CD4-positive, alpha-beta T cell treated with Interleukin-17A for 1 hour (primary cell): ENCODE measurements at regions not wholly inside any gene's neighbourhood (a gene's known extent, or its start where the extent isn't known, plus 50 kb on each side); places are given as distances from the start of the nearest gene placed in this dataset.

ENCODE experiments used
- DNase-seq: peaks from one replicate; pipeline ENCODE4 v3.0.0-alpha.2; 2020

DNA sequence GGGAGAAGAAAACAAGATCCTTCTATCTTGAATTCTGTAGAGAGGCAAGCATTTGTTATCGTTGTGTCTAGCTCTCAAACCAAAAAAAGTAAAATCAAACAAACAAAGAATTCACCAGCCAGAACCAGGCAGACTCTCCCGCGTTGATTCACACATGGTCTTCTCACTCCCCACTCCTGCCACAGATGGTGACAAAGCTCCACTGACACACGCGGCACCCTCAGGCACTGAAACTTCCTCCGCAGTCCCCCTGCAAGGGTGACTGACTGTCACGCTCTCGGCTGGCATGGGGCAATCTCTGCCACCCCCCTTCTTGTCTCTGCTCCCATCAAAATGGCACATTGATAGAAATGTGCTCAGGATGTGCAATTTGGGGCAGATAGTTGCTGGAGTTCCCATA lies 304.9 kb downstream of the DHX15 start:
- DNase-seq: no peak

DNA sequence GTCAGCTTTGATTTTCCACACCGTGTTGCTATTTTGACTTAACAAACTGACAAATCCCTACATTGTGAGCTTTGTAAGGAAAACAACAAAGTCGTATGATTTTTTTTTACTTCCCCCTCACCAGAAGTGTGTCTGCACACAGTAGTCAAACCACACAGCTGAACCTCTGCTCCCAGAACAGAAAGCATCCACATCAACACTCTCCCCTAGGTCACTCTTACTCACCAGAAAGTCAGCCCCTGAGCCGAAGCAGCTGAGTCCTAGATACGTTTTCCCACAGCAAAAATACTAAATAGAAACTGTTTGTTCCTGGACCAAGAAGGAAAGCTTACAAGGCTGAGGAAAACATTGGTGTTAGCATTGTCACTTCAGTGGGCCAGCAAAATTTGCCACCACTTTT lies 305.7 kb downstream of the DHX15 start:
- DNase-seq: no peak

DNA sequence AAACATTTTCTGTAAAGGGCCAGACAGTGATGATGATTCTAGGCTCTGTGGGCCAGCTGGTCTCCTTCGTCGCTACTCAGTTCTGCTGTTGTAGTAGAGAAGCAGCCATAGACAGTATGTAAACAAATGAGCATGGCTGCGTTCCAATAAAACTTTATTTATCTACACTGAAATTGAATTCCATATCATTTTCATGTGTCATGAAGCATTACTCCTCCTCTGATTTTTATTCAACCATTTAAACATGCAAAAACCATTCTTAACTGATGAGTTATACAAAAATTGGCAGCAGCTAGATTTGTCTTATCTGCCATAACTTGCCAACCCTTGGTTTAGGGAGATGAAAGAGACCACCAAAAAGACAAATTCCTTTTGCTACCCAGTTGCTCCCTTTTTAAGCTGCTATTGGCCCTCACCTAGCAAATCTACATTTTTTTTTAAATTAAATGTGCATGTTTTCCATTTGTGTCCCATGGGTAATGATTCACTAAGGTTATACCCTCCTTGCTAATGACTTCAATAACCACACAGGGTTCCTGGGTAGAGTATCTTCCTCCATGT lies 309.9 kb downstream of the DHX15 start:
- DNase-seq: no peak

DNA sequence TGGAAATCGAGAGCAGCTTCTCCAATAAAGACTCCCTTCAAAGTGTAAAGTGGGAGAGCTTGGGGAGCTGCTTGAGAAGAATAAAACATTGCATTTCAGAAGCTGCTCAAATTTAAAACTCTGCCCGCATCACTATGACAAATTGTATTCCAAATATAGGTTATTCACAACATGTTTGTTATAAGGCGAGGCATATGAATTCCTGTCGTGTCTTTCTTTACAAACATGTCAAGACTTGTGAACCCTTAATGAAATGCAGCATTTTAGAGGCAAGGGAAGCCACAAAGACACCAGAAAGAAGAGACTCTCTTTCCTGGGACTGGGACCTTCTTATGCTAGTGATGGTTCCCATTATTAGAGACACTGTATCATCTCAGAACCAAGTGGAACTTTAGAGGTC lies 311.2 kb downstream of the DHX15 start:
- DNase-seq: no peak

DNA sequence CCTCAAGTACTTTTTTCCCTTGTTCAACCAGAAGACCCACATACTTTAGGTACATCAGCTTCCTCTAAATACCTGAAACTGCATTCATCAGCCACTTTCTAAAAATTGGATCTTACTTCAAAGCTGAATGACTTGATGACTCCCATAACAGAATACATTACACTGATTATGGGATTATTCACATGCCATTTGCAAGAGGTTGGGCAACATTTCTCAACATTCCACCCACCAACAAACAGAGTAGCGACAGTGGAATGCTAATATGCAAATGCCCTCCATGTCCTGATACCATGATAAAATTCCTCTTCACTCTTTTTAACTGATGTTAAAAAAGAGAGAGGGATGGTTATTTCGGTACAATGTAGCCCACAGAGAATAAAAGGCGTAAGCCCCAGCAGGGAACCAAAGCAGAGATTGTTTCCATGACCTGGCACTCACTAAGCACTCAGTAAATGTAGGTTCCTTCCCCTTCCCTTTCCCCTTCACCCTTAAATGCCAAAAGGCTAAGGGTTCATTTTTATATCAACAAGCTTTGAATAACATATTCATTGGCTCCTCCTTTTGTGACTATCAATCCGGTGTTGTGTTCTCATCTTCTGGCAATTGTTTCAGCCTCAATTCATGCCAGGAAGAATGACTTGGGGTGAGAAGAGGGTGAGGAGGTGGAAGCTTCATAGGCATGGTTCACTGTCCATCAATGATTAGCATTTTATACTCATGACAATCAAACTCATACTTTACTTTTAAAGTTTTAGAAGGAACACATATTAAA lies 317.2 kb downstream of the DHX15 start:
- DNase-seq: no peak

DNA sequence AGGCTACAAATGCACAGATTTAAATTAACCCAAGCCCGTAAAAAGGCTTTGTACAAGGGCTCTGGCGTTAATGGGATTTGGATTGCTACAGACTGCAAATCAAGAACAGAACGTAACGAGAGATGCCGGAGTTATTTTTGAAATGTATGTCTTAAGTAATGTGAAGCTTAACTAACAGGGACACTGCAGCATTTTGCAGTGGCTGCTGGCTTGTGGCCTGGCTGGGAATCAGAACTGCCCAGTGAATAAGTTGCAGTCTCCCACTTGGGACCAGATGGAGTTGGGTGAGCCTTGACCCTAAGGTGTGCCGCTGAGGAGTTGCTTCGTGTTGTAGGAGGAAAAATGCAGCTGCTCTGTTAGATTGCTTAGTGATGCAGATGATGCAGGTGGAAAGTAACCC lies 318.4 kb downstream of the DHX15 start:
- DNase-seq: no peak

DNA sequence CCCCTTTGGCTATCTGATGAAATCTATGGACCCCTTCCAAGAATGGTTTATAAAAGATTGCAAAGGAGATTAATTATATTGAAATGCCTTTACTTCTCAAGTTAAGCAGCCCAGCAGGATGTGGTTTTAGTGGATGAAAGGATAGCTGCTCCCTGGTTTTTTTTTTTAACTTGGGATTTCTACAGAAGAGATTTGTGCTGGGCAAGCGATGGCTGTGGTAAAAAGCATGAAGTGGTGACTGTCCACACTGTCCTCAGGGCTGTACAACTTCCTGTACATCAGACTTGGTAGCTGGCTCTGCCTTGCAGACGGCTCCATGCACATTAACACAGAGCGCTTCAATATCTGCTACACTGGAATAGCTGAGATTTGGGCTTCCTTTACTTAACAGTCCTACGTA lies 321.7 kb downstream of the DHX15 start:
- DNase-seq: no peak

DNA sequence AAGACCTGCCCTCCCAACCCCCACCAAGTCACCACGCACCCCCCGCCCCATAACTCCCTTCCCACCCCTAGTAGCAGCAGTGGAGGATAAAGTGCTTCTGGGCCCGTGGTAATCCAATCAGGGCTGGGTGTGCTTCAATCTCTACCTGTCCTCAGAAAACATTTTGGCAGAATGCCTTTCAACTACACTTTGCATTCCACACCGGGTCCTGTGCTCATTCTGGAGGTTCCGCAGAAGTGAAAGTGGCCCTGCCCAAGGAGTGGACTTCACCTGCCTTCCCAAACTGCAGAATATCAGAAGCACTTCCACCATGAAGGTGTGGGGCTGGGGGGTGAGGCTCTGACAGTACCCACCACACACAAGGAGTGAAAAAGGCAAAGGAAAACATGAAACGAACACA lies 322.3 kb downstream of the DHX15 start:
- DNase-seq: no peak

DNA sequence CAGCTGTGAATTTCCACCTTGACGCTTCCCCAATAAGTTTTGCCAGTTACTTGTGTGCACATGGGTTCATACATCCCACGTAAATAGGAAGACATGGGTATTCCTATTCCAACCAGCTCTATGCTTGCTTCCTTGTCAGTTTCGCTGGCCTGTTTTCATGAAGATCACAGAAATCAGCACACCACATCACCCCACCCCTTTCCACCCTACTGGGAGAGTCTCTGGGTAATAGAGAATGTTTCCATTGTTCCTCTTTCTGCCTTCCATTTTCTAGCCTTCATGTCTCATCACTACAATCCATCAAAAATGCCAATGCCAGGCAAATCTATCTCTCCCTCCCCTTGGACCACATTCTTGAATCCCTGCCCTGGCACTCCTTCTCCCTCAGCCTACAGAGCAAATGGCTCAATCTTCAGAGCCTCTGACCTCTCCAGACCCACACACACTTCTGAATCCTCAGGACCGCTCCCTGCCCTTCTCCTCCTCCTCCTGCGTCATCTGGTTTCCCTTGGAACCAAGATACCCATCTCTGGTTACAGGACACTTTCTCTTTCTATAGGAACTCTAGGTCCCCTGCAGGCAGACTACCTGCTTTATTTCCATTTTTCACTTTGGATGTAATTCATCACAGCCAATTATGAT lies 323.3 kb downstream of the DHX15 start:
- no peak for DNase-seq

DNA sequence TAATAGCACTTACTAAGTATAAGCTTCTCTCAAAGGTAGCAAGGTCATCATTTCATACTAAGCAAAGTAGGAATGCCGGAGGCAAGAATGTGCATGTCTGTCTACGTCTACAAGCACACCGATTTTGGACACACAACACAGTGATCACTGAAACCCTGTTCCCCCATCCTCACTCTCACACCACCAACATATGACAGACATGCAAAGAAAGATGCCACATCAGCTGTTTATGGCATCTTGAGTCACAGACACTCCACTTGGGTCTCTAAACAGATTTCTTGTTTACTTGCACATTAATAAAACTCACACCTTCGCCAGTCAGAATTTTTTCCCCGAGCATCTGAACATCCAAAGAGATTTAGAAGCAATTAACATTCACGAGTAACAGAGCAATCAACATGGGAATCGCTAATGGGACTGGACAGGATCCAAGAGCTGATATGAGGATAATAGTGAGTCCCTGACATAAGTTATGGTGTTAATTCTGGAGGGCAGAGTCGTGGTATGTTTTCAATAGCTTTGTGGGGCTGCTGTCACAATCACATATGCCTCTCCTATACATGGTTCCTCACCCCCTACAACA lies 324.1 kb downstream of the DHX15 start:
- DNase-seq: no peak

DNA sequence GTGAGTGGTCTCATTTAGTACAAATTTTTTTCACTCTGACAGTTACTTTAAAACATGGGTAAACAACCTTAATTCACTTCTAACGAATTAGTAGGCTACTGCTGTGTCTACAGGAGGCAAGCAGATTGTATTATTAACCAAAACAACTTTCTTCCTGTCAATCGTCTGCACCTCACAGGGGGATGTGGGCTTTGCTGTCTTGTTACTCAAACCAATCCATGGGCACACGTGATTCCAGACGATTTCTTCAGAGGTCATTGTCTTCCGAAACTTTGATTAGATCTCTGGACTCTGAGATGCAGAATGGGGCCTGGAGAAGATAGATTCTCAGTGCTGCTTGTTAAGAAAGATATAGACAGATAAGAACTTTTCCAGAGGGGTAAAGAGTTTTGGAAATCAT lies 327.8 kb downstream of the DHX15 start:
- DNase-seq: no peak

DNA sequence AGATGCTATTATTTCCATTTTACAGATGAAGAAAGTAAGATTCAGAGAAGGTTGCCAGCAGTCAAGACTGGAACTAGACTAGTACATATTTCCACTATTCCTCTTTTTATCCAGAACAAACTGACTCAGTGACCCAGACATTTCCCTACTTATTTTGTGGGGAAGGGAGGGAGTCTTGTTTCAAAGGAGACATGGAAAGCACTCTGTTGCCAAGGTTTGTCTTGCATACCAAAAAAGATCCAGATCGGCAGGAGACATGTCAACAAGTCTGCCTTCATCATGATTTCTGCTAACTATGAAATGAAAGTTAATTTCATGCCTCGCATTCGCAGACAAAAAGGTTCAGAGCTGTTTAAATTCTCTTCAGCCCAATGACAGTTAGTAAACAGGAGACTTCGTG lies 328.3 kb downstream of the DHX15 start:
- DNase-seq: no peak

DNA sequence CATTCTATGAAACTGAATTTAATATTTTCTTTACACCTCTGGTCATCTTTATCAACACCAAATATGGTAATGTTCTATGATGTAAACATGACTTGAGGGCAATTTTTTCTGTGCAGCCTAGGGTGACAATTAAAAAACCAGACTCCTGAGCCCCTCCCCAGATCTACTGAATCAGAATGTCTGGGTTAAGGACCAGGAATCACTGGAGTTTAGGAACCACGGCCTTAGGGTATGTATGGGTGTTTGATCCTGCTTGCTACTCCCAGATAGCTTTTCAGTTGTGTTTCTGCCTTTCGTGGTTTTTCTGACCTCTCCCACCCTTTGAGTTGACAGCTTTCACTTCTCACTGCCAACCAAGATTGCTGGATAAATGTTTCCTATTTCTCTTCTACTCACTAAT lies 332.2 kb downstream of the DHX15 start:
- DNase-seq: no peak

DNA sequence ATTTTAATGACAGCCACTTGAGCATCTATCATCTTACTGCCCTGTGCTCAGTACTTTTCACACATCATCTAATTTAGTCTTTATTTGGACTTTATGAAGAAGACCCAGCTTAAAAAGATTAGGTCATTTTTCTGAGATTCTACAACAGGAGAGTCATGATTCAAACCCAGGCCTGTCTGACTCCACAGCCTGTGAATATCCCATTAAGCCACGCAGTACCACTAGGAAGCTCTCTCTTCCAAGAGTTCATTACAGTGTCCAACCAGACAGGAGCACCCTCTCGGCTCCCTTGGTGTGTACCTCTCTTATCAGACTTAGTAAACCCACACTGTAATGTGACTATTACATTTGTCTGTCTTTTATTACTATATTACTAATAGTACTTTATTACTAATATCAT lies 332.8 kb downstream of the DHX15 start:
- DNase-seq: no peak

DNA sequence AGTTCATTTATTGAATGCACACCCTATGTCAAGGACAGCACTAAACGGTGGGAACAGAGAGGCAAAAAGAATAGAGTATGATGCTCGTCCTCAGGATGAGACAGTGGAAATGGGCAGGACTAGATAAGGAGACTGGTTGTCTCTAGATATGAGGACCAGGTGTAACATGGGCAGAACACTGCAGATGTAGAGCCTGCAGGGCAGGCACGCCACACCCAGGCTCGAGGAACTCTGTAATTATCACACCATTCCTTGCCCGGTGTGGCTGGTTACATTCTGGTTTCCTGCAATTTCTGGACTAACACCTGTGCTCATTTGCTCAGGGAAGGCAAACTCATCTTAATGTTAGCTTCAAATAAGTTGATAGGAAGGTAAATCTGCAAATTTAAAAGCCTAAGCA lies 334.4 kb downstream of the DHX15 start:
- DNase-seq: no peak

DNA sequence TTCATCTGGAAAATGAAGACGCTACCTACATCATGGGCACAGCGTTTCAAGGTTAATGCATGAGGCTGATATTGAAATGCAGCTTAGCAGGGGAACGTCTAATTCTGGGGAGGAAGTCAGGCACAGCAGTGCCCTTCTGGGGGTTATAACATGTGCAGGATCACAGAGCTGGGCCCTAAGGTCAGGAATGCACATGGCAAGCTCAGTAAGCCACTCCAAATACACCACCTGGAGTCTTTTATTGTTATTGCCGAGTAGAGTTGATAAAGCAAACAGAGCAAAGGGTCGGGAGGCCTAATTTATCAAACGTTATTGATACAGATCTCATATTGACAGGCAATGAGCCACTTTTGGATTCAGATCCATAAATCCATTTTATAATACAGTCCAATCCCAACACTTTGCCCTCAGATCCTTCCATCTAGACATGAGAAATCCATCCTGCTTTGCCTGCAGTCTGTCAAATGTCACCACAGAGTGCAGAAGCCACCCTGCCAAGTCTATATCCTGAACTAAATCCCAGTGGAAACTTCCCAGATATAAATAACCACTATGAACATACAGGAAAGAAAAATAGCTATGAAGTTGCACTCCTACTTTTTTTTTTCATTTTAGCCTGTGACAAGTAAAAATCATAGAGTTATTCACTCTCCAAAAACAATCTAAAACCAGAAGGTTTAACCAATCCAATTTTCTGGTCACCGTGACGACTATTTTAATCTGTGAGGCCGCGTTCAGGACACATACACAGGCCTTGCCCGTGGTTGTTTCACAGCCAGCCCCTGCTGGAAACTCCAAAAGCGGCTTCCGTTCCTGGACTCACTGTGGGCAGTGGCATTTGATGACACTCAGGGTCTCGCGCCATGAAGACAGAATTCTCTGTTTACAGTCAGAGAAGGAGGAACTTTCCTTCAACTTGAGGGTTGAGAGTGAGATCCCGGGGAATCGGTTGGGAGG lies 335.4 kb downstream of the DHX15 start:
- DNase-seq: no peak

DNA sequence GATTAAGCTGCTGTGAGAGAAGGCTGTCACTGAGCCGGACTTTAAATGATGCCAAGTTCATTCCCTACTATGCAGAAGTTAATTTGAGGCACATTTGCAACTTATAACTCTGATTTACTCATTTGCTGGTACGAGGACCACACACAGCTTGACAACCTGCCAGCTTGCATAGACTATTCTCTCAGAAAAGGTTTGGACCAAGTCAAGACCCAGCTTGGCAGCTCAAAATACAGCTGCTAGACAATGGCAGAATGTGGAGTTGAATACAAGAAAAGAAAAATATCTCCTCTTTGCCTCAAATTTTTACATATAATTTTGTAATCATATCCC lies 338.9 kb downstream of the DHX15 start:
- no peak for DNase-seq

DNA sequence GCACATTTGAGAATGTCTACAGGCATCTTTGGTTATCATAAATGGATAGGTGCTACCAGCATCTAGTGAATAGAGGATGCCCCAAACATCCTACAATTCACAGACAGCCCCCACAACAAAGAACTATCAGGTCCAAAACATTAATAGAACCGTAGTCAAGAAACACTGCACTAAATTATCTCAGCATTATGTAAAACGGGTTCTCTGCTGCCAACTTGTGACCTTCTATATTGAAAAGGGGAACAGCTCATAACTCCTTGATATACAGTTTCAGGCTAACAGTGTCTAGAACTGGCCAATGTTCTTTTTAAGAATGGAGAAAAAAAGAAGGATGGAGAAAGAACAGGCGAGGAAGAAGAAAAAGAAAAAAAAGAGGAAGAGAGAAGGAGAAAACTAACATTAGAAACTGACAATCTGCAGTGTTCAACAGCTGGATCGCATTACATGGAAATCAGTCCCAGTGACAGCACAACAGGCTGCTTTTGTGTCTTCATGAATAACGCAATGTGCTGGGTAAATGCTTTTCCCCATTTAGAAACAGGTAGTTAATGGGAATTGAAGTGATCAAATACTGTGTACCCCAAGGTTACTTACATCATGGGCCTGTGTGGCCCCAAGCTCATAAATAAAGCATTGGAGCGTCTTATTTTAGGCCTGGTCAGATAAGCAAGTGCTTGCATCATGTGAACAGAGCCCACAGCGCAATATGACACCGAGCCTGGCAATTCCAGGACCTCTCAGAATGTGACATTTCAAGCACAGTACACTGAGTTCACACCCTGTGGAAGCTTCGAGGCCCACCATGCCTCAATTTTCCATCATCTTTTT lies 339.5 kb downstream of the DHX15 start:
- DNase-seq: no peak

DNA sequence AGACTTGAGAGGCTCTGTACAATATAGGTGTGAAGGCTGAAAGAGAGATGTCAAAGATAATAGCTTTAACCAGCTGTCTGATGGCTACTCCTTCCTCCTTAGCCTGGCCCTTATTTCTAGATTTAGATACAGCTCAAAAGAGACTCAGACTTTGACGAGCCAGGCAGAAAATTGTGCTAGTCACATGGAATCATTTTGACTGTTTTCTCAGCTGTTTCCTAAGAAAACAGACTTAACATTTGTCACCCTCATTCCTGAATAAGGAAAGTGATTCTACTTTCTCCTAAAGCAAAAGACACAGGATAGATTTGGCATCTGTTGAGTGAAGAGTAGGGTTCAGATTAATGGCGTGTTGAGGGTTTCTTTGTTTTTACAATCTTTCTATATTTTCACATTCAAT lies 340.7 kb downstream of the DHX15 start:
- no peak for DNase-seq

DNA sequence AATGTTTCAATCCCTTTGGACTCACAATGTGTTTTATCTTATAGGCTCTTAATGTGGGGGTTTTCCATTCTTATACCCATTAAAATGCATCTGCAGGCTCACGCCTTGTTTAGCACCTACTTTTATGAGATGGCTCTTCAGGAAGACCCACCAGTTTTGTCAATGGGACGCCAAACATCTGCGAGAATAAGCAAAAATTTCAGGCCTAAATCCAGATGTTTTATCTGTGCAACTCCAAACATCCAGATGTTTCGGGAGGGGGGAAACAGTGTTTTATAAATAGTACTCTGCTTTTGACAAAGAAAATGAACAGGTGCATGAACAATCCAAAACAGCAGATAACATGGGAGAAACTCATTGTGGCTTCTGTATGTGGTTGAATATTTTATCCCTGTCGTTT lies 342.8 kb downstream of the DHX15 start:
- no peak for DNase-seq

DNA sequence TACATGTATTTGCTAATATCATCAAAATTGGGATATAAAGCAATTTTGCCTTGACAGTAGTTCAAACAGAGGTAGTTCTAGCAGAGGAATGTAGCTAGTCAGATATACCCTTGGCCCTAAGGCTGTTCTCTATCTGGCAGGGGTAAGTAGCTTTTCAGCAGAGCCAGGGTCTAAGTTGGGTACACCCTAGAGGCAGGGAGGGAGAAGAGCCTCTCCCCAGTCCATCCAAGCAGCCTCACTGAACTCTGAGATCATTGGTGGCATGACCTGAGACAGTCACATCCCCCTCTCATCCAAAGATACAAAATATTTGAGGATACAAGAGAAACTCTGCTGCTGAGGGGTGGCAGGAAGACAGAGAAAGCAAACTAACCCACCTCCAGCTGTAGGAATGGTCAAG lies 343.7 kb downstream of the DHX15 start:
- DNase-seq: no peak

DNA sequence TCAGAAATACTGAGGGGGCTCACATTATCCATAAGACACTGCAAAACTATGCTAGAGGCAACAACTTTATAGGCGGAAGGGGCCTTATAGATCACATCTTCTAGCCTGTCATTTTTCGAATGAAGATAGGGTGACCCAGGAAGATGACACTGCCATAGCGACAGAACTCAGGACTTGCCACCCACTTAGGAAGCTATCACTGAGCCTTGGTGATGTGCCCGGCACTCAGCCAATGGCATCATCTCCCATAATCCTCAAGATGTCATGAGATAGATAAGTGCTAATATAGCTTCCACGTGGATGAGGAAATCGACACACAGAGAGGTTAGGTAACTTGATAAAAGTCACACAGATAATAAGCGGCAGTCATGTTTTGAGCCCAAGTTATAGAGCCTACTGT lies 346.6 kb downstream of the DHX15 start:
- no peak for DNase-seq
